AG10803 (cell line): ENCODE measurements at regions not wholly inside any gene's neighbourhood (a gene's known extent, or its start where the extent isn't known, plus 50 kb on each side); places are given as distances from the start of the nearest gene placed in this dataset.

Experiments used
- DNase-seq: peaks from one replicate; pipeline ENCODE4 v3.0.0; 2010; ENCODE audit warnings: low read depth
- H3K4me3 ChIP-seq: 2 replicates; pipeline ENCODE4 v1.5.1; 2011; ENCODE audit warnings: mild to moderate bottlenecking, low read length, control low read depth
- CTCF ChIP-seq: conservative IDR thresholded peaks from 2 replicates; pipeline ENCODE4 v1.5.1; 2011; ENCODE audit warnings: mild to moderate bottlenecking, low read length, control low read depth, inconsistent platforms

- DNase-seq = no peak
- no peak overlapping the region for H3K4me3 ChIP-seq
- no peak for TF ChIP-seq CTCF
These were observed 171.4 kb upstream of the ZP4 start for GRCh38 chr1:238061967-238062613.

- TF ChIP-seq CTCF = no peak
- no peak overlapping the region for H3K4me3 ChIP-seq
- DNase-seq = no peak
These were observed 169.3 kb upstream of the ZP4 start for GRCh38 chr1:238060061-238060460.

- H3K4me3 ChIP-seq = no peak overlapping the region
- no peak for DNase-seq
- no peak for TF ChIP-seq CTCF
These were observed 162.0 kb upstream of the ZP4 start for GRCh38 chr1:238052496-238053266.

GRCh38 chr1:238029126-238029525, 138.4 kb upstream of the ZP4 start:
- DNase-seq = no peak
- TF ChIP-seq CTCF = no peak
- no peak overlapping the region for H3K4me3 ChIP-seq

- TF ChIP-seq CTCF = no peak
- H3K4me3 ChIP-seq = no peak overlapping the region
These were observed 136.6 kb upstream of the ZP4 start for GRCh38 chr1:238027366-238027765.

GRCh38 chr1:238023137-238023536, 132.4 kb upstream of the ZP4 start:
- no peak for DNase-seq
- TF ChIP-seq CTCF = no peak
- no peak overlapping the region for H3K4me3 ChIP-seq

More at GRCh38 chr1:238027366-238027765, 136.6 kb upstream of the ZP4 start:
- no peak for DNase-seq

- DNase-seq = no peak
- TF ChIP-seq CTCF = no peak
These were observed 127.5 kb upstream of the ZP4 start for GRCh38 chr1:238018214-238018613.

More at GRCh38 chr1:238018214-238018613, 127.5 kb upstream of the ZP4 start:
- no peak overlapping the region for H3K4me3 ChIP-seq
